Gastroesophageal sphincter (tissue), 3 donors: ENCODE measurements at regions not wholly inside any gene's neighbourhood (a gene's known extent, or its start where the extent isn't known, plus 50 kb on each side); places are given as distances from the start of the nearest gene placed in this dataset.

Source experiments
- CTCF ChIP-seq, 4 experiments: fragments of 200-600 bp in 2 of 4; fragments of 450-650 bp in 2 of 4; sonication (generic) in 1 of 4; IDR thresholded peaks; one replicate each; pipeline ENCODE4 v1.5.1; 2017 to 2019; ENCODE audit warnings: antibody characterized with exemption in 4 of 4, mild to moderate bottlenecking in 2 of 4, moderate library complexity in 2 of 4
- EP300 ChIP-seq: sonication (generic); formaldehyde crosslinking; IDR thresholded peaks from one replicate; pipeline ENCODE4 v1.6.1; 2017; ENCODE audit warnings: antibody characterized with exemption, mild to moderate bottlenecking

GRCh38 chr2:217398101-217398500, 538.2 kb upstream of the TNP1 start:
- no peak for TF ChIP-seq CTCF (IDR thresholded peaks at IDR 0.05)
- TF ChIP-seq EP300, result no peak
